IMR-90 (cell line): ENCODE measurements at regions not wholly inside any gene's neighbourhood (a gene's known extent, or its start where the extent isn't known, plus 50 kb on each side); places are given as distances from the start of the nearest gene placed in this dataset.

ENCODE experiments used
- CEBPB ChIP-seq: IDR thresholded peaks from 2 replicates; pipeline ENCODE4 v1.6.1; 2012; ENCODE audit warnings: low read depth, low read length, improper control_type of control experiment
- CTCF ChIP-seq: conservative IDR thresholded peaks from 2 replicates; pipeline ENCODE4 v1.5.1; 2012; ENCODE audit warnings: mild to moderate bottlenecking, low read depth, low read length, improper control_type of control experiment
- ELK1 ChIP-seq: fragments of 150-350 bp; IDR thresholded peaks from 2 replicates; pipeline ENCODE4 v1.6.1; 2016; ENCODE audit warnings: low read depth, mild to moderate bottlenecking, low read length, moderate library complexity, borderline replicate concordance
- FOS ChIP-seq: fragments of 150-350 bp; IDR thresholded peaks from 2 replicates; pipeline ENCODE4 v1.6.1; 2016; ENCODE audit warnings: low read depth, low read length
- MAFK ChIP-seq: IDR thresholded peaks from 2 replicates; pipeline ENCODE4 v1.6.1; 2012; ENCODE audit warnings: low read depth, low read length, improper control_type of control experiment
- MAZ ChIP-seq: IDR thresholded peaks from 2 replicates; pipeline ENCODE4 v1.6.1; 2012; ENCODE audit warnings: low read depth, mild to moderate bottlenecking, low read length, improper control_type of control experiment, moderate library complexity, borderline replicate concordance
- MXI1 ChIP-seq: IDR thresholded peaks from 2 replicates; pipeline ENCODE4 v1.6.1; 2012; ENCODE audit warnings: low read depth, mild to moderate bottlenecking, low read length, moderate library complexity, borderline replicate concordance
- POLR2A ChIP-seq: IDR thresholded peaks from 2 replicates; pipeline ENCODE4 v1.6.1; 2012; ENCODE audit warnings: mild to moderate bottlenecking, low read depth, low read length
- RAD21 ChIP-seq: IDR thresholded peaks from 2 replicates; pipeline ENCODE4 v1.6.1; 2012; ENCODE audit warnings: low read length, improper control_type of control experiment
- RCOR1 ChIP-seq: IDR thresholded peaks from 2 replicates; pipeline ENCODE4 v1.6.1; 2012; ENCODE audit warnings: mild to moderate bottlenecking, low read length, improper control_type of control experiment; ENCODE audit not compliant: insufficient replicate concordance
- RFX5 ChIP-seq: IDR thresholded peaks from 2 replicates; pipeline ENCODE4 v1.8.0; 2012; ENCODE audit warnings: low read depth, mild to moderate bottlenecking, low read length, moderate library complexity
- SMC3 ChIP-seq: fragments of 150-350 bp; IDR thresholded peaks from 2 replicates; pipeline ENCODE4 v1.6.1; 2016; ENCODE audit warnings: low read depth, mild to moderate bottlenecking, antibody characterized with exemption, low read length, moderate library complexity
- USF2 ChIP-seq: fragments of 150-350 bp; IDR thresholded peaks from 2 replicates; pipeline ENCODE4 v1.6.1; 2017; ENCODE audit warnings: mild to moderate bottlenecking, antibody characterized with exemption, low read length, low read depth

- TF ChIP-seq CTCF, result no peak
- TF ChIP-seq POLR2A, result no peak
- no peak for TF ChIP-seq SMC3
- no peak for TF ChIP-seq RAD21
- no peak for TF ChIP-seq MXI1
- no peak for TF ChIP-seq CEBPB
- no peak for TF ChIP-seq USF2
- TF ChIP-seq MAZ, result no peak
- TF ChIP-seq RFX5, result no peak
- TF ChIP-seq MAFK, result no peak
- TF ChIP-seq FOS, result no peak
- no peak for TF ChIP-seq RCOR1
- no peak for TF ChIP-seq ELK1
Measured at GRCh38 chr3:99066863-99067262, 165.4 kb upstream of the DCBLD2 start.
